ENCODE measurements at regions not wholly inside any gene's neighbourhood (a gene's known extent, or its start where the extent isn't known, plus 50 kb on each side); places are given as distances from the start of the nearest gene placed in this dataset.

GRCh38 chr1:184315254-184315653 is 71.6 kb upstream of the C1orf21 start:
- H3K4me3 ChIP-seq (ENCODE audit: low read depth, low read length) = no peak overlapping the region
- no peak for TF ChIP-seq POLR2A (IDR thresholded peaks at IDR 0.05; ENCODE audit: extremely low read depth, insufficient read length)
- TF ChIP-seq, protein P1, sequence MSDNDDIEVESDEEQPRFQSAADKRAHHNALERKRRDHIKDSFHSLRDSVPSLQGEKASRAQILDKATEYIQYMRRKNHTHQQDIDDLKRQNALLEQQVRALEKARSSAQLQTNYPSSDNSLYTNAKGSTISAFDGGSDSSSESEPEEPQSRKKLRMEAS (IDR thresholded peaks at IDR 0.05; ENCODE audit: low read depth, low read length) = no peak
- TF ChIP-seq MYC (IDR thresholded peaks at IDR 0.05; ENCODE audit: low read depth, low read length) = no peak
- TF ChIP-seq CTCF (IDR thresholded peaks at IDR 0.05; ENCODE audit: low read depth, low read length) = no peak
- no peak for DNase-seq (ENCODE audit: low read depth)

DNA sequence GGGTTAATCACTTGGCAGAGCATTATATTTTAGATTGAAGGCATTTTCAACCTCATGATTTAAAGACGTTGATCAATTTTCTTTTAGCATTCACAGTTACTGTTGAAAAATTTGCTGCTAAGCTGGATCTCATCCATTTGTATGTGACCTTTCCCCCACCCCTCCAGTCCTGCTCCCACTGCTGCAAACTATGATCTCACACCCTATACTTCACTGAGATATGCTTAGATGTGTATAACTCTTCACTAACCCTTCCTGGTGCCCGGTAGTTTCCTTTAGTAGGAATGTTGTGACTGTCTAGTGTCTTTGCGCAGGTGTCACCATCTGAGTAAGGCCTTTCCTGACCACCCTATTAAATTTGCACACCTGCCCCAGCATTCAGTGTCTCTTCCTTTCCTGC is 67.0 kb upstream of the C1orf21 start:
- TF ChIP-seq MYC (IDR thresholded peaks at IDR 0.05; ENCODE audit: low read depth, low read length) = no peak
- TF ChIP-seq CTCF (IDR thresholded peaks at IDR 0.05; ENCODE audit: low read depth, low read length) = no peak
- TF ChIP-seq, protein P1 (IDR thresholded peaks at IDR 0.05; ENCODE audit: low read depth, low read length) = no peak
- TF ChIP-seq POLR2A (IDR thresholded peaks at IDR 0.05; ENCODE audit: extremely low read depth, insufficient read length) = no peak
- no peak overlapping the region for H3K4me3 ChIP-seq (ENCODE audit: low read depth, low read length)
- DNase-seq (ENCODE audit: low read depth) = no peak

- TF ChIP-seq MYC (IDR thresholded peaks at IDR 0.05; ENCODE audit: low read depth, low read length) (no peak), POLR2A (IDR thresholded peaks at IDR 0.05; ENCODE audit: extremely low read depth, insufficient read length) (no peak), CTCF (IDR thresholded peaks at IDR 0.05; ENCODE audit: low read depth, low read length) (no peak)
- TF ChIP-seq, protein P1 (IDR thresholded peaks at IDR 0.05; ENCODE audit: low read depth, low read length) = no peak
- DNase-seq (ENCODE audit: low read depth) = no peak
- H3K4me3 ChIP-seq (ENCODE audit: low read depth, low read length) = no peak overlapping the region
These were observed 64.6 kb upstream of the C1orf21 start for GRCh38 chr1:184322253-184322652.

DNA sequence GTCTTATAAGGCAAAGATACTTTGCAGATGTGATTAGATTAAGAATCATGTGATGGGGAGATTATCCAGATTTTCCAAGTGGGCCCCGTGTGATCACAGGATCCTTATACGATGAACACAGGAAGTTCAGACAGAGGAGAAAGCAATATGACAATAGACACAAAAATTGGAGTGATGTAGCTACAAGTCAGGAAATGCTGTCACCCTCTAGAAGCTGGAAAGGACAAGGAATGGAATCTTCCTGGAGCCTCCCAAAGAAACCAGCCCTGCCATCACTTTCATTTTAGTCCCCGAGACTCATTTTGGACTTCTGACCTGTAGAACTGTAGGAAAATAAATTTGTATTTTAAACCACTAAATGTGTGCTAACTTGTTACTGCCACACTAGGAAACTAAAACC is 61.9 kb upstream of the C1orf21 start:
- no peak overlapping the region for H3K4me3 ChIP-seq (ENCODE audit: low read depth, low read length)
- no peak for TF ChIP-seq CTCF (IDR thresholded peaks at IDR 0.05; ENCODE audit: low read depth, low read length)
- no peak for TF ChIP-seq POLR2A (IDR thresholded peaks at IDR 0.05; ENCODE audit: extremely low read depth, insufficient read length)
- TF ChIP-seq, protein P1 (IDR thresholded peaks at IDR 0.05; ENCODE audit: low read depth, low read length) = no peak
- TF ChIP-seq MYC (IDR thresholded peaks at IDR 0.05; ENCODE audit: low read depth, low read length) = no peak

GRCh38 chr1:184326278-184326677 is 60.6 kb upstream of the C1orf21 start:
- H3K4me3 ChIP-seq (ENCODE audit: low read depth, low read length) = no peak overlapping the region
- DNase-seq (ENCODE audit: low read depth) = no peak
- TF ChIP-seq CTCF (IDR thresholded peaks at IDR 0.05; ENCODE audit: low read depth, low read length) (no peak), POLR2A (IDR thresholded peaks at IDR 0.05; ENCODE audit: extremely low read depth, insufficient read length) (no peak), MYC (IDR thresholded peaks at IDR 0.05; ENCODE audit: low read depth, low read length) (no peak)
- TF ChIP-seq, protein P1 (IDR thresholded peaks at IDR 0.05; ENCODE audit: low read depth, low read length) = no peak

More for the DNA sequence above, 61.9 kb upstream of the C1orf21 start:
- no peak for DNase-seq (ENCODE audit: low read depth)
